Type B pancreatic cell (in vitro differentiated cells): ENCODE measurements at regions not wholly inside any gene's neighbourhood (a gene's known extent, or its start where the extent isn't known, plus 50 kb on each side); places are given as distances from the start of the nearest gene placed in this dataset.

Experiments
- DNase-seq: peaks from one replicate; pipeline ENCODE4 v3.0.0; 2021; ENCODE audit warnings: mixed read lengths; ENCODE audit not compliant: unreplicated experiment; ENCODE audit errors: extremely low spot score
- H3K27ac Mint-ChIP-seq: 2 replicates; pipeline ENCODE4 v1.8.0; 2021; ENCODE audit warnings: mild to moderate bottlenecking, mixed read lengths
- H3K27me3 Mint-ChIP-seq: 2 replicates; pipeline ENCODE4 v1.8.0; 2021; ENCODE audit warnings: mixed read lengths
- H3K36me3 Mint-ChIP-seq: 2 replicates; pipeline ENCODE4 v1.8.0; 2021; ENCODE audit warnings: mixed read lengths
- H3K4me1 Mint-ChIP-seq: one replicate; pipeline ENCODE4 v1.8.0; 2021; ENCODE audit warnings: mixed read lengths; ENCODE audit not compliant: unreplicated experiment
- H3K4me3 Mint-ChIP-seq: 2 replicates; pipeline ENCODE4 v1.8.0; 2021; ENCODE audit warnings: mild to moderate bottlenecking, mixed read lengths
- H3K9me3 Mint-ChIP-seq: 2 replicates; pipeline ENCODE4 v1.8.0; 2021; ENCODE audit warnings: mixed read lengths
- CTCF ChIP-seq: fragments of 200-600 bp; sonication (generic); conservative IDR thresholded peaks from 2 replicates; pipeline ENCODE4 v1.5.0; 2021; ENCODE audit warnings: antibody characterized with exemption, mild to moderate bottlenecking

DNA sequence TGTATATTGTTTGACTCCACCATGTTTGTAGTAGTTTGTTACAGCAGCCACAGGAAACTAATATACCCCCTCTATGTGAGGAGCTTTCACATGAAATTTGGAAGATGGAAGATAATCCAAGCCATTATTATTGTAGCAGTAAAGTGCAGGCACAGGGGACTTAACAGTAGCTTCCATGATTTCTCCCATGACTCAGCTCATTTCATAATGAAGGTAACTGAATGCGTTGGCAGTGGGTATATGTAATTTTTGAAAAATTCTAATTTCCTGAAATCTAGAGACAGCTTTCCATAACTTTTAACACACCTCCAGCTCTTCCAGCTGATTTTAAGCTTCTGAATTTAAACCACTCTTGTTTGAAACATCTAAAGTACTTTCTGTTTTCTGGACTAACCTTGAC is 181.2 kb downstream of the NR4A2 start:
- H3K9me3 Mint-ChIP-seq: no peaks in the 10 kb centered on the region
- no peak for DNase-seq
- H3K4me3 Mint-ChIP-seq: no peak overlapping the region
- H3K36me3 Mint-ChIP-seq: no peaks in the 10 kb centered on the region
- H3K4me1 Mint-ChIP-seq: peaks cover 5% of the 10 kb centered on the region
- no peak overlapping the region for H3K27ac Mint-ChIP-seq
- H3K27me3 Mint-ChIP-seq: no peaks in the 10 kb centered on the region
- TF ChIP-seq CTCF: no peak

GRCh38 chr2:156147594-156148330 is 184.8 kb downstream of the NR4A2 start:
- peaks cover 5% of the 10 kb centered on the region for H3K4me1 Mint-ChIP-seq
- TF ChIP-seq CTCF: no peak
- H3K4me3 Mint-ChIP-seq: no peak overlapping the region
- H3K27me3 Mint-ChIP-seq: no peaks in the 10 kb centered on the region
- no peaks in the 10 kb centered on the region for H3K36me3 Mint-ChIP-seq
- H3K9me3 Mint-ChIP-seq: no peaks in the 10 kb centered on the region
- H3K27ac Mint-ChIP-seq: no peak overlapping the region
- no peak for DNase-seq

DNA sequence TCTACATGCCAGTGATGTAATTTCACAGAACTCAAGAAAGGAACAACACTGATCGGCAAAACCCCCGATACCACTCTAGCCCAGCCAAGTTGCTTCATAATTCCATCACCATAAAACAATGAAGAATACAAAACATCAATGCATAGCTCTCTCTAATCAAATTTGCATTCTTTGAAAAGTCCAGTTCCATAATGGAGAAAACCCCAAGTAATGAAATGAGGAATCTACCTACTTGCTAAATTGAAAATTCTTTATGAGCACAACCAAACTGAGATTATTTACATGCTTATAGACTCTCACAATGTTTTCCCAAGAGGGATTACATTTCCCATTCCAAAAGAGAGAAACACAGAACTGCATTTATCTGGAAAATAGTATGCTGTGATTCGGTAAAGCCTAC is 186.5 kb downstream of the NR4A2 start:
- Mint-ChIP-seq H3K27me3 (no peaks in the 10 kb centered on the region), H3K4me3 (no peak overlapping the region), H3K9me3 (no peaks in the 10 kb centered on the region), H3K4me1 (peaks cover 5% of the 10 kb centered on the region), H3K36me3 (no peaks in the 10 kb centered on the region), H3K27ac (no peak overlapping the region)
- TF ChIP-seq CTCF: no peak
- no peak for DNase-seq

GRCh38 chr2:156145469-156145868 is 187.1 kb downstream of the NR4A2 start:
- TF ChIP-seq CTCF: no peak
- Mint-ChIP-seq H3K9me3 (no peaks in the 10 kb centered on the region), H3K36me3 (no peaks in the 10 kb centered on the region), H3K4me1 (peaks cover 5% of the 10 kb centered on the region), H3K27ac (no peak overlapping the region), H3K4me3 (no peak overlapping the region), H3K27me3 (no peaks in the 10 kb centered on the region)
- DNase-seq: no peak

DNA sequence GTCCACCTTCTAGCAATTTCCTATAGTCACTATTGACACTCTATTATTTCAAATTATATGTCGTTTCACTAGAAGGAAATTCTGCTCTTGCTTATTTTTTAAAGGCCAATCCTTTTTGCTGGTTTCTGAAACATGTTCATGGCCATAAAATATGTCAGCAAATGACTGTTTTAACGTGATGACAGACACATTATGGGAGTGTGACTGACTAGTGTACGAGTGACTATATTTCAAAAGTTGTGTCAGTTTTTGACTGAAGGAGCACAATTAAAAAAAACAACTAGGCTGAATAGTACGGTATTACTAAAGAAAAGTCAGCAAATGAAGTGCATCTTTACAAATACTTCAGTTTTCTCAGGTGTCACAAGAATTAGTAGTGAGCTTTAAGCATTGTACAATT is 196.0 kb downstream of the NR4A2 start:
- no peaks in the 10 kb centered on the region for H3K4me1 Mint-ChIP-seq
- no peaks in the 10 kb centered on the region for H3K36me3 Mint-ChIP-seq
- no peak overlapping the region for H3K4me3 Mint-ChIP-seq
- no peak for DNase-seq
- no peaks in the 10 kb centered on the region for H3K9me3 Mint-ChIP-seq
- H3K27ac Mint-ChIP-seq: no peak overlapping the region
- no peak for TF ChIP-seq CTCF
- H3K27me3 Mint-ChIP-seq: no peaks in the 10 kb centered on the region

DNA sequence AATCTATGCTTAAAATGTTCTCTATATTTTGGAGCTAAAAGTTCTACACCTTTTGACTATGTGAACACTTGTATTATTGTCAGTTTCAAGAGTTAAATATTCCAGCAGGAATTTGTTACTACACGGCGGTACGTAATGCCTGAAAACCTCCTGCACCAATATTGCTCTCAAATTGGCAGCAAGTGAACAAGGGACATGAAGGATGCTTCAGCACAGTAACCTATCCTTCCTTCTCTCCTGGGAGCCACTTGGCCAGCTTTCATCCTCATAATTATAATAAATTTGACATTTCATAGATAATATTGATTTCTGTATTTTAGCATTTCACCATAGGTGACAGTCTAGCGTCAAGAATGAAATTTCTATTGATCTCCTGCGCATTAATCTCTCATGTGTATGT is 197.6 kb downstream of the NR4A2 start:
- TF ChIP-seq CTCF: no peak
- no peak for DNase-seq
- no peaks in the 10 kb centered on the region for H3K36me3 Mint-ChIP-seq
- H3K27ac Mint-ChIP-seq: no peak overlapping the region
- H3K4me3 Mint-ChIP-seq: no peak overlapping the region
- H3K9me3 Mint-ChIP-seq: no peaks in the 10 kb centered on the region
- no peaks in the 10 kb centered on the region for H3K27me3 Mint-ChIP-seq
- no peaks in the 10 kb centered on the region for H3K4me1 Mint-ChIP-seq
